Activated naive CD8-positive, alpha-beta T cell treated with anti-CD3 and anti-CD28 coated beads, Interleukin-2, amount 10 ng/mL, durations not matched to agents 7 days and 5 days (primary cell): ENCODE measurements at regions not wholly inside any gene's neighbourhood (a gene's known extent, or its start where the extent isn't known, plus 50 kb on each side); places are given as distances from the start of the nearest gene placed in this dataset.
A peak's percentile ranks its signal among the peaks of the same experiment; 100 is the strongest.
"Not testable (repeated sequence)": the region's sequence is repeated elsewhere in the genome, so short reads cannot be mapped to it uniquely, and the experiment has no call there.

Experiments used
- ATAC-seq: fragments of 150-1000 bp; cut with Tn5 transposase; one replicate; pipeline ENCODE4 v1.10.0; 2021; ENCODE audit warnings: low read depth, moderate library complexity
- POLR2A ChIA-PET: fragments of 350-600 bp; sonication (Branson Sonifier 250); formaldehyde crosslinking; loops from one replicate; lab custom pipeline; 2021; ENCODE audit warnings: antibody characterized with exemption; lab: Charles Lee
- DNase-seq: peaks from one replicate; pipeline ENCODE4 v3.0.0; 2021
- H3K27ac Mint-ChIP-seq: one replicate; pipeline ENCODE4 v1.8.0; 2022; ENCODE audit warnings: mild to moderate bottlenecking, mixed read lengths
- H3K27me3 Mint-ChIP-seq: one replicate; pipeline ENCODE4 v1.8.0; 2022; ENCODE audit warnings: mild to moderate bottlenecking, moderate library complexity, mixed read lengths
- H3K36me3 Mint-ChIP-seq: one replicate; pipeline ENCODE4 v1.8.0; 2021; ENCODE audit warnings: mild to moderate bottlenecking, mixed read lengths
- H3K4me1 Mint-ChIP-seq: one replicate; pipeline ENCODE4 v1.8.0; 2021; ENCODE audit warnings: mixed read lengths
- H3K4me3 Mint-ChIP-seq: one replicate; pipeline ENCODE4 v1.8.0; 2022; ENCODE audit warnings: mild to moderate bottlenecking, moderate library complexity, mixed read lengths
- H3K9me3 Mint-ChIP-seq: one replicate; pipeline ENCODE4 v1.8.0; 2021; ENCODE audit warnings: mixed read lengths

GRCh38 chr15:38631119-38632075 lies 66.8 kb upstream of the RASGRP1 start:
- H3K27me3 Mint-ChIP-seq, result no peaks in the 10 kb centered on the region
- H3K4me1 Mint-ChIP-seq, result peaks cover 34% of the 10 kb centered on the region
- H3K36me3 Mint-ChIP-seq, result peaks cover 5% of the 10 kb centered on the region
- H3K4me3 Mint-ChIP-seq, result peak overlapping the region; percentile 1
- DNase-seq (no peak), ATAC-seq (peak; percentile 43)
- POLR2A ChIA-PET, result interaction anchor here (0.6 to 2.3 kb wide), 7 partner anchors 16 to 83 kb away, joined by 3 to 10 read pairs (median 6); no protein-coding TSS in a partner anchor
- H3K27ac Mint-ChIP-seq, result peak overlapping the region; percentile 35
- H3K9me3 Mint-ChIP-seq, result no peaks in the 10 kb centered on the region

- POLR2A ChIA-PET, result interaction anchor here (0.5 to 0.9 kb wide), 3 partner anchors 10 to 52 kb away, joined by 3 to 6 read pairs (median 4); no protein-coding TSS in a partner anchor
- ATAC-seq, result no peak
- no peak for DNase-seq
- H3K27me3 Mint-ChIP-seq, result no peaks in the 10 kb centered on the region
- H3K36me3 Mint-ChIP-seq, result peaks cover 25% of the 10 kb centered on the region
- no peak overlapping the region for H3K27ac Mint-ChIP-seq
- peaks cover 35% of the 10 kb centered on the region for H3K4me1 Mint-ChIP-seq
- no peak overlapping the region for H3K4me3 Mint-ChIP-seq
- peaks cover 6% of the 10 kb centered on the region for H3K9me3 Mint-ChIP-seq
These were observed 70.6 kb upstream of the RASGRP1 start for GRCh38 chr15:38635170-38635569.

- Mint-ChIP-seq H3K4me1 (peaks cover 29% of the 10 kb centered on the region), H3K9me3 (peaks cover 8% of the 10 kb centered on the region), H3K36me3 (peaks cover 29% of the 10 kb centered on the region), H3K4me3 (no peak overlapping the region), H3K27me3 (no peaks in the 10 kb centered on the region), H3K27ac (no peak overlapping the region)
- POLR2A ChIA-PET, result interaction anchor here (1.1 kb wide), 1 partner anchor 12 kb away, joined by 3 read pairs; no protein-coding TSS in a partner anchor
- DNase-seq (no peak), ATAC-seq (no peak)
These were observed 72.0 kb upstream of the RASGRP1 start for GRCh38 chr15:38636597-38636996.

GRCh38 chr15:38638126-38638525 lies 73.5 kb upstream of the RASGRP1 start:
- Mint-ChIP-seq H3K36me3 (peaks cover 29% of the 10 kb centered on the region), H3K4me1 (peaks cover 32% of the 10 kb centered on the region), H3K27me3 (no peaks in the 10 kb centered on the region), H3K4me3 (no peak overlapping the region), H3K9me3 (peaks cover 8% of the 10 kb centered on the region), H3K27ac (no peak overlapping the region)
- DNase-seq, result no peak
- POLR2A ChIA-PET, result interaction anchor here (1.2 kb wide), 1 partner anchor 12 kb away, joined by 3 read pairs; no protein-coding TSS in a partner anchor
- no peak for ATAC-seq

- peak; percentile 47 for ATAC-seq
- no peak for DNase-seq
- Mint-ChIP-seq H3K4me3 (no peak overlapping the region), H3K27ac (peak overlapping the region; percentile 58), H3K4me1 (peaks cover 36% of the 10 kb centered on the region), H3K36me3 (peaks cover 30% of the 10 kb centered on the region), H3K27me3 (no peaks in the 10 kb centered on the region), H3K9me3 (peaks cover 8% of the 10 kb centered on the region)
- POLR2A ChIA-PET, result interaction anchor here (0.7 to 1.2 kb wide), 2 partner anchors 12 to 75 kb away, joined by 3 read pairs; no protein-coding TSS in a partner anchor
These were observed 74.2 kb upstream of the RASGRP1 start for GRCh38 chr15:38638811-38639210.

- no peak overlapping the region for H3K4me3 Mint-ChIP-seq
- H3K9me3 Mint-ChIP-seq, result peaks cover 8% of the 10 kb centered on the region
- peaks cover 24% of the 10 kb centered on the region for H3K36me3 Mint-ChIP-seq
- H3K27me3 Mint-ChIP-seq, result no peaks in the 10 kb centered on the region
- ATAC-seq (peak; percentile 44), DNase-seq (no peak)
- peak overlapping the region; percentile 60 for H3K27ac Mint-ChIP-seq
- peaks cover 49% of the 10 kb centered on the region for H3K4me1 Mint-ChIP-seq
- POLR2A ChIA-PET, result interaction anchor here (1.2 to 3.7 kb wide), 3 partner anchors 9 to 79 kb away, joined by 5 to 19 read pairs (median 6); no protein-coding TSS in a partner anchor
These were observed 78.2 kb upstream of the RASGRP1 start for GRCh38 chr15:38642689-38643270.

- Mint-ChIP-seq H3K4me1 (peaks cover 44% of the 10 kb centered on the region), H3K36me3 (peaks cover 13% of the 10 kb centered on the region)
- ATAC-seq, H3K9me3 Mint-ChIP-seq, H3K27me3 Mint-ChIP-seq, POLR2A ChIA-PET, DNase-seq, H3K27ac Mint-ChIP-seq, H3K4me3 Mint-ChIP-seq: not testable (repeated sequence)
These were observed 79.7 kb upstream of the RASGRP1 start for GRCh38 chr15:38644353-38644752.

- Mint-ChIP-seq H3K4me1 (peaks cover 61% of the 10 kb centered on the region), H3K27me3 (no peaks in the 10 kb centered on the region), H3K4me3 (no peak overlapping the region), H3K27ac (peak overlapping the region; percentile 8), H3K36me3 (peaks cover 9% of the 10 kb centered on the region), H3K9me3 (no peaks in the 10 kb centered on the region)
- POLR2A ChIA-PET, result interaction anchor here (2.1 to 8.6 kb wide), 2 partner anchors 35 to 83 kb away, joined by 7 to 256 read pairs; partner anchors contain the start of gene RASGRP1
- DNase-seq (no peak), ATAC-seq (no peak)
These were observed 82.1 kb upstream of the RASGRP1 start for GRCh38 chr15:38646716-38647115.

- ATAC-seq (no peak), DNase-seq (no peak)
- Mint-ChIP-seq H3K4me3 (no peak overlapping the region), H3K36me3 (peaks cover 9% of the 10 kb centered on the region), H3K27ac (no peak overlapping the region), H3K9me3 (no peaks in the 10 kb centered on the region), H3K27me3 (no peaks in the 10 kb centered on the region), H3K4me1 (peaks cover 67% of the 10 kb centered on the region)
- POLR2A ChIA-PET, result interaction anchor here (0.6 to 8.6 kb wide), 4 partner anchors 11 to 84 kb away, joined by 5 to 256 read pairs (median 70); partner anchors contain the start of gene RASGRP1
These were observed 83.1 kb upstream of the RASGRP1 start for GRCh38 chr15:38647683-38648082.

- Mint-ChIP-seq H3K36me3 (peaks cover 8% of the 10 kb centered on the region), H3K27ac (peak overlapping the region; percentile 0), H3K27me3 (no peaks in the 10 kb centered on the region), H3K9me3 (no peaks in the 10 kb centered on the region), H3K4me1 (peaks cover 66% of the 10 kb centered on the region), H3K4me3 (no peak overlapping the region)
- no peak for ATAC-seq
- POLR2A ChIA-PET, result interaction anchor here (0.9 to 8.6 kb wide), 6 partner anchors 11 to 85 kb away, joined by 3 to 256 read pairs (median 42); partner anchors contain the start of gene RASGRP1
- DNase-seq, result no peak
These were observed 83.7 kb upstream of the RASGRP1 start for GRCh38 chr15:38648121-38648843.

GRCh38 chr15:38650384-38650783 lies 85.8 kb upstream of the RASGRP1 start:
- Mint-ChIP-seq H3K4me1 (peaks cover 72% of the 10 kb centered on the region), H3K4me3 (peak overlapping the region; percentile 84), H3K36me3 (peaks cover 14% of the 10 kb centered on the region), H3K9me3 (no peaks in the 10 kb centered on the region), H3K27me3 (no peaks in the 10 kb centered on the region), H3K27ac (peak overlapping the region; percentile 97)
- no peak for ATAC-seq
- DNase-seq, result no peak
- POLR2A ChIA-PET, result interaction anchor here (0.9 to 8.6 kb wide), 10 partner anchors 8 to 153 kb away, joined by 3 to 256 read pairs (median 35); partner anchors contain the start of gene RASGRP1

GRCh38 chr15:38650936-38651327 lies 86.3 kb upstream of the RASGRP1 start:
- H3K4me1 Mint-ChIP-seq, result peaks cover 77% of the 10 kb centered on the region

More at GRCh38 chr15:38650936-38651327, 86.3 kb upstream of the RASGRP1 start:
- POLR2A ChIA-PET, result interaction anchor here (0.6 to 8.6 kb wide), 15 partner anchors 9 to 196 kb away, joined by 3 to 256 read pairs (median 7); partner anchors contain the start of genes FAM98B and RASGRP1
- Mint-ChIP-seq H3K27ac (peak overlapping the region; percentile 97), H3K4me3 (peak overlapping the region; percentile 84), H3K9me3 (no peaks in the 10 kb centered on the region), H3K36me3 (peaks cover 19% of the 10 kb centered on the region), H3K27me3 (no peaks in the 10 kb centered on the region)
- ATAC-seq, result no peak
- DNase-seq, result no peak
